IPS DF 6.9 (cell line): ENCODE measurements at regions not wholly inside any gene's neighbourhood (a gene's known extent, or its start where the extent isn't known, plus 50 kb on each side); places are given as distances from the start of the nearest gene placed in this dataset.

Source experiments
- DNase-seq: peaks from one replicate; pipeline ENCODE4 v3.0.0-alpha.2; 2013; ENCODE audit warnings: low read depth, low spot score
- H3K27ac ChIP-seq: one replicate; pipeline ENCODE4 v1.5.1; 2013; ENCODE audit warnings: low read length, control low read depth
- H3K27me3 ChIP-seq: 2 replicates; pipeline ENCODE4 v1.6.1; 2013; ENCODE audit warnings: mild to moderate bottlenecking, low read length; ENCODE audit not compliant: control insufficient read depth, insufficient read depth
- H3K36me3 ChIP-seq: 2 replicates; pipeline ENCODE4 v1.6.1; 2013; ENCODE audit warnings: low read length; ENCODE audit not compliant: control insufficient read depth, insufficient read depth
- H3K4me1 ChIP-seq: 2 replicates; pipeline ENCODE4 v1.6.1; 2013; ENCODE audit warnings: low read length; ENCODE audit not compliant: control insufficient read depth, insufficient read depth
- H3K4me3 ChIP-seq: 2 replicates; pipeline ENCODE4 v1.5.1; 2013; ENCODE audit warnings: mild to moderate bottlenecking, low read length
- H3K9me3 ChIP-seq: 2 replicates; pipeline ENCODE4 v1.6.1; 2013; ENCODE audit warnings: low read length, inconsistent platforms; ENCODE audit not compliant: control insufficient read depth, insufficient read depth
- WGBS: extraction: QIAGEN DNeasy Blood & Tissue Kit; methylation state at CpG from one replicate; pipeline ENCODE4 v1.1.7; 2013; ENCODE audit warnings: mixed read lengths, missing lambda C conversion rate; ENCODE audit not compliant: insufficient read length, insufficient coverage; 5-methylcytosine and 5-hydroxymethylcytosine counted together

- Histone ChIP-seq H3K4me3 (no peak overlapping the region), H3K9me3 (no peaks in the 10 kb centered on the region), H3K27me3 (no peaks in the 10 kb centered on the region), H3K4me1 (no peaks in the 10 kb centered on the region), H3K36me3 (no peaks in the 10 kb centered on the region), H3K27ac (no peak overlapping the region)
- WGBS, result 100% methylated on average over 1 of the region's 2 CpGs
- DNase-seq, result no peak
Measured at GRCh38 chr4:125940426-125940825, 625.7 kb downstream of the FAT4 start.

- Histone ChIP-seq H3K4me1 (no peaks in the 10 kb centered on the region), H3K4me3 (no peak overlapping the region), H3K27ac (no peak overlapping the region), H3K36me3 (no peaks in the 10 kb centered on the region), H3K27me3 (no peaks in the 10 kb centered on the region), H3K9me3 (no peaks in the 10 kb centered on the region)
- WGBS, result no CpG with 5 or more reads among the region's 2 CpGs
- no peak for DNase-seq
Measured at GRCh38 chr4:125944966-125945365, 630.2 kb downstream of the FAT4 start.

GRCh38 chr4:125948021-125948420, 633.3 kb downstream of the FAT4 start:
- no peaks in the 10 kb centered on the region for H3K27me3 ChIP-seq
- no peak overlapping the region for H3K4me3 ChIP-seq
- DNase-seq, result no peak
- no peaks in the 10 kb centered on the region for H3K4me1 ChIP-seq
- H3K9me3 ChIP-seq, result no peaks in the 10 kb centered on the region
- WGBS, result no CpG with 5 or more reads among the region's 4 CpGs
- no peaks in the 10 kb centered on the region for H3K36me3 ChIP-seq
- H3K27ac ChIP-seq, result no peak overlapping the region

- Histone ChIP-seq H3K4me3 (no peak overlapping the region), H3K27ac (no peak overlapping the region), H3K4me1 (no peaks in the 10 kb centered on the region), H3K27me3 (no peaks in the 10 kb centered on the region), H3K36me3 (no peaks in the 10 kb centered on the region), H3K9me3 (no peaks in the 10 kb centered on the region)
- DNase-seq, result no peak
- no CpG with 5 or more reads among the region's 1 CpG for WGBS
Measured at GRCh38 chr4:125951261-125951887, 636.6 kb downstream of the FAT4 start.

- no peak overlapping the region for H3K4me3 ChIP-seq
- no peaks in the 10 kb centered on the region for H3K9me3 ChIP-seq
- H3K36me3 ChIP-seq, result no peaks in the 10 kb centered on the region
- no peaks in the 10 kb centered on the region for H3K27me3 ChIP-seq
- no peak overlapping the region for H3K27ac ChIP-seq
- no peaks in the 10 kb centered on the region for H3K4me1 ChIP-seq
- no peak for DNase-seq
Measured at GRCh38 chr4:125952631-125953030, 637.9 kb downstream of the FAT4 start.

GRCh38 chr4:125956276-125956675, 641.5 kb downstream of the FAT4 start:
- no peak for DNase-seq
- Histone ChIP-seq H3K4me1 (no peaks in the 10 kb centered on the region), H3K9me3 (no peaks in the 10 kb centered on the region), H3K27ac (no peak overlapping the region), H3K4me3 (no peak overlapping the region), H3K36me3 (no peaks in the 10 kb centered on the region), H3K27me3 (no peaks in the 10 kb centered on the region)
- WGBS, result no CpG with 5 or more reads among the region's 1 CpG

- DNase-seq, result no peak
Measured at GRCh38 chr4:125958519-125958918, 643.8 kb downstream of the FAT4 start.

GRCh38 chr4:125961626-125962025, 646.9 kb downstream of the FAT4 start:
- no peaks in the 10 kb centered on the region for H3K27me3 ChIP-seq
- WGBS, result no CpG with 5 or more reads among the region's 5 CpGs
- H3K4me3 ChIP-seq, result no peak overlapping the region
- DNase-seq, result no peak
- H3K36me3 ChIP-seq, result no peaks in the 10 kb centered on the region
- H3K27ac ChIP-seq, result no peak overlapping the region
- no peaks in the 10 kb centered on the region for H3K9me3 ChIP-seq
- no peaks in the 10 kb centered on the region for H3K4me1 ChIP-seq

More at GRCh38 chr4:125958519-125958918, 643.8 kb downstream of the FAT4 start:
- no peaks in the 10 kb centered on the region for H3K36me3 ChIP-seq
- H3K9me3 ChIP-seq, result no peaks in the 10 kb centered on the region
- no peak overlapping the region for H3K4me3 ChIP-seq
- H3K4me1 ChIP-seq, result no peaks in the 10 kb centered on the region
- no peaks in the 10 kb centered on the region for H3K27me3 ChIP-seq
- no peak overlapping the region for H3K27ac ChIP-seq

GRCh38 chr4:125975861-125976397, 661.2 kb downstream of the FAT4 start:
- Histone ChIP-seq H3K27ac (no peak overlapping the region), H3K4me3 (no peak overlapping the region), H3K27me3 (no peaks in the 10 kb centered on the region), H3K36me3 (no peaks in the 10 kb centered on the region), H3K4me1 (no peaks in the 10 kb centered on the region), H3K9me3 (no peaks in the 10 kb centered on the region)
- no peak for DNase-seq
- no CpG with 5 or more reads among the region's 4 CpGs for WGBS

- no peak for DNase-seq
- no CpG with 5 or more reads among the region's 6 CpGs for WGBS
- Histone ChIP-seq H3K4me3 (no peak overlapping the region), H3K27ac (no peak overlapping the region), H3K36me3 (no peaks in the 10 kb centered on the region), H3K4me1 (no peaks in the 10 kb centered on the region), H3K27me3 (no peaks in the 10 kb centered on the region), H3K9me3 (no peaks in the 10 kb centered on the region)
Measured at GRCh38 chr4:125979950-125980349, 665.2 kb downstream of the FAT4 start.

GRCh38 chr4:125983168-125983567, 668.4 kb downstream of the FAT4 start:
- DNase-seq, result no peak
- no peaks in the 10 kb centered on the region for H3K36me3 ChIP-seq
- H3K4me1 ChIP-seq, result no peaks in the 10 kb centered on the region
- no peaks in the 10 kb centered on the region for H3K9me3 ChIP-seq
- H3K4me3 ChIP-seq, result no peak overlapping the region
- no peak overlapping the region for H3K27ac ChIP-seq
- no peaks in the 10 kb centered on the region for H3K27me3 ChIP-seq
- no CpG with 5 or more reads among the region's 1 CpG for WGBS
